Occipital lobe (tissue), 1 donor: ENCODE measurements at regions not wholly inside any gene's neighbourhood (a gene's known extent, or its start where the extent isn't known, plus 50 kb on each side); places are given as distances from the start of the nearest gene placed in this dataset.
"Not testable (repeated sequence)": the region's sequence is repeated elsewhere in the genome, so short reads cannot be mapped to it uniquely, and the experiment has no call there.

Source experiments
- DNase-seq: peaks from one replicate; lab custom pipeline; 2025; lab: John Stamatoyannopoulos, UW

DNA sequence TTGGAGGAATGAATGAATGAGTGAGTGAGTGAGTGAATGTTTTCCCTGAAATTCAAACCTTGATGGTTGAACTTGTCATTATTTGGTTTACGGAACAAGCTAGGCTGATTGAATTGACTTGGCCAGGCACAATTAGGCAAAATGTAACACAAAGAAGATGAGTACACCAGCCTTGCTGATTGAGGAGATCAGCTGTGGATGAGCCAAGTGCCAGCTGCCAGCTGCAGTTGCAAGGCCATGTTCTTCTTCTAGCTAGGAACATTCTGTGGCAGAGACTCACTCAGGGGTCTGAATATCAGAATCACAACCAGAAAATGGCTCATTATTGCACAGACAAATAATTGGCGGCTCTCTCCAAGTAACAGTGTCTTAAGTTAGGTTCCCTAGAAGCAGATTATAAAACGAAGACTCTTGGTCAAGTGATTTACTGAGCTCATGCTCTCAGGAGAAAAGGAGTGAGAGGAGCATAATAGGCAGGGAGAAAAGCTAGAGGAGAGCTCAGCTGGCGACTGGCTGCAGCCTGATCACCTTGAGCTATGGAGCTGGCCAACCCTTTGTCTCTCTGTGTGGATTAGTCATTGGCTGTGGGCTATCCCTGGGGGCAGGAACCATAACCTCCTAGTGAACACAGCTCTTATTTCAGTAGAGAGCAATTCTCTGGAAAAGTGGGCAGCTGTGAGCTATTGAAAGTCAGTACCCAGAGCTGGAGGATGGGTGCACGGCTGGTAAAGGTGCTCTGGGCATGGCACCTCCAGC is 225.3 kb upstream of the SERP2 start:
- DNase-seq: no peak

DNA sequence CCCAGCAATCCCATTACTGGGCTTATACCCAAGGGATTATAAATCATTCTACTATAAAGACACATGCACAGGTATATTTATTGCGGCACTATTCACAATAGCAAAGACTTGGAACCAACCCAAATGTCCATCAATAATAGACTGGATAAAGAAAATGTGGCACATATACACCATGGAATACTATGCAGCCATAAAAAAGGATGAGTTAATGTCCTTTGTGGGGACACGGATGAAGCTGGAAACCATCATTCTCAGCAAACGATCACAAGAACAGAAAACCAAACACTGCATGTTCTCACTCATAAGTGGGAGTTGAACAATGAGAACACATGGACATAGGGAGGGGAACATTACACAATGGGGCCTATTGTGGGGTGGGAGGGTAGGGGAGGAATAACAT is 224.4 kb upstream of the SERP2 start:
- DNase-seq: not testable (repeated sequence)

GRCh38 chr13:44149821-44150220 is 223.8 kb upstream of the SERP2 start:
- DNase-seq: no peak

GRCh38 chr13:44151474-44151873 is 222.2 kb upstream of the SERP2 start:
- no peak for DNase-seq

DNA sequence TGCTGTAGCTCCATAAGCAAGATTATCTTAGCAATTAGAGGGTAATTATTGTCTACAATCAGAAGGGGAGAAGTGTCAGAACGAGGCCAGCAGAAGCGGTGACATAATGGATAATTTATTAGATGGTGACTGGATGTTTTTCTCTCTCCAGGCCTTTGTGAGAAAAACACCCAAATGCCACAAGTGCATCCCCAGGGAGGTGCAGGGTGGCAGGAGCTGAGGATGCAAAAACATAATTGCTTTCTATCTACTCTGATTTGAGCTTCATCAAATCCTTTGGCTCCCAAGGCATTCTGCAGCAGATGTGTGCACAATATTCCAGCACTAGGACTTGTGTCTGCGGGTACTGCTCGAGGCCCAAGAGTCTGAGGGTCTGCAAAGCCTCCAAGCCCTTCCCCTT is 220.1 kb upstream of the SERP2 start:
- no peak for DNase-seq

GRCh38 chr13:44155422-44156293 is 218.0 kb upstream of the SERP2 start:
- peak; percentile 44 for DNase-seq

DNA sequence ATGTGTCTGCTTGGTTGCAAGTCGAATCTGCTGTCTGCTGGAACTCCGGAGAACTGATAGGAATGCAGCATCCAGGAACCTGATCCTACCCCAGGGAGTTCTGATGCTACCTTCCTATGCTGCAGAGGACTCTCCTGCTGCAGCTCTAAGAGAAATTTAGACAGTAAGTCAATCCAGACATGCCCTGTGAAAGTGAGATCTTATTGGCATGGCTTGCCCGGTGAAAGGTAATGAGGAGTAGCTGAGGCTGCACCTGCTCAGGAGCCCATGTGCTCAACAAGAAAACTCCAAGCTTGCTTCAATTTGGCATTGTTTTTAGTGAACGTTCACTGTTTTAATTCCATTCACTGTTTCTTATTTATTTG is 217.3 kb upstream of the SERP2 start:
- DNase-seq: no peak

DNA sequence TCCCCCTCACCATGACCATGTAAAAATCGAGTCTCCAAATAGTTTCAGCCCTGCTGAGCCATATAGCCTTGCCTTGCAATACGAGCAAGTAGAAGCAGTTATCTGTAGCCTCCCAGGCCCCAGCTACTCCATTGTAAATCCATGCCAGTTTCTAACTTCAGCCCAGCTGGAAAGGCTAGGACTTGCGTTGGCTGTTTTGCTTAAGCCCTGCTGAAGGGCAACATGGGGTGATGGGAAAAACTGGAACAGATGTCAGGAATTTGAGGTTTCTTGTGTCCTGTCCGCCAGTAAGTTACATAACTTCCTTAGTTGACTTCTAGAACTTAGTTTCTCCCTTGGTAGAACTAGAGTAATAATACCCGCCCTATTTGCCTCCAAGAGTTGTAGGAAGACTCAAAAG is 216.0 kb upstream of the SERP2 start:
- no peak for DNase-seq

- no peak for DNase-seq
Measured at GRCh38 chr13:44158098-44158521, 215.5 kb upstream of the SERP2 start.

DNA sequence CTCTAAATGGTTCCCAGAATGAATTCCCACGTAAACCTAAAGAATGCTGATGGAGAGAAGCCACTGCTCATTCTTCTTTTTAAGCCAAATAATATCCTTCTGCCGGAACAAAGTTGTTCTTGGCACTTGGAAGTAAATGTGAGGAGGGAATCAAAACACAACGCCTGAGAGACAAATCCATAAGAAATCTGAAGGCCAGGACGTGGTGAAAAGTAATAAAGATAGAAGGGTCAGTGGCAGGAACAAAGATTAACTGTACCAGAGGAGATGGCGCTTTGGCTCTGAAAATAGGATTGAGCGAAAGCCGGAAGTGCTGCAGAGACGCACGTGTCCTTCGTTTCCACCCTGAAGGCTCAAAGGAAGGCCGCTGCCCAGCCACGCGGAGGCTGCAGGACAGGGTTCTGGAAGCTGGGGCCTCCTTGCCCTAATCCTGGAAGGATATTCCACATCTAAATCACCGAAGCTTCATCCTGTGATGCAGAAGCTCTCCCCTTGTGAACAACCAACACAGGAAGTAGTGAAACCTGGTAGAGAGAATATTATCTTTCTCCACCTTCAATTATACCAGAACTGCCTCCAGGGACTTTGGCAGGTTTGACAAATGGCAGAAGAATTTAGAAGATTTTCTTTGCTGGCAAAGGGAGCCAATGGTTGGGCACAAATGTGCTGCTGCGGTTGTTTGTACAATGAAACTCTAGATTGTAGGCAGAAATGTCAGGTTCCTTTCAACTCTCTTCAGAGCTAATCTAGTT is 214.6 kb upstream of the SERP2 start:
- no peak for DNase-seq

DNA sequence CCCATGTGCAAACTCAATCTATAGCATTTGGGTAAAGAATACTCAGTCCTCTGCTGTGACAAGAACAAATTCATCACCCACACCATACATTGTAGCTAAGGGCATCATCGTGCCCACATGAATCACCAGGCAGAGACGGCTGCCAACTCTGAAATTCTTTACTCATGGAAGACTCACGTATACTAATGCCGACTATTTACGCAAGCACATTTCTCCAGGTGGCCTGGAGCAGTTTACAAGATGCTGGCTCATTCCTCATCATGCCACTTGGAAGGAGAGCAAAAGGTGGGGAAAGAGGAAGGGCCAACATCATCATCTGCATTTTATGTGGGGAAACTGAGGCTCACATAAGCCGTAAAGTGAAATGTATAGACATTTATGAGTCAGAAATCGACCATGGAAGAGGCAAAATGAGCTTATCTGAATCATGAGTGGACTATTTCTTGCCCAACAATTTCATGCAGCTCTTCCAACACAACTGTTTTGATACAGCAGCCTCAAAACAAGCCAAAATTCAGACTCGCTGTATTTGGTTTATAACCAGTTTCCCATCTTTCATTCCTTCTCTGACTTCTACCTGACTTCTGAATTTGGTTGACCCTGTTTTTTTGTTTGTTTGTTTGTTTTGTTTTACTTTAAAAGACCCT is 213.9 kb upstream of the SERP2 start:
- peak; percentile 19 for DNase-seq

- DNase-seq: peak; percentile 82
Measured at GRCh38 chr13:44160591-44161191, 212.9 kb upstream of the SERP2 start.

GRCh38 chr13:44163108-44163507 is 210.5 kb upstream of the SERP2 start:
- DNase-seq: no peak

- DNase-seq: no peak
Measured at GRCh38 chr13:44165221-44165888, 208.3 kb upstream of the SERP2 start.

- DNase-seq: no peak
Measured at GRCh38 chr13:44165889-44166496, 207.6 kb upstream of the SERP2 start.

DNA sequence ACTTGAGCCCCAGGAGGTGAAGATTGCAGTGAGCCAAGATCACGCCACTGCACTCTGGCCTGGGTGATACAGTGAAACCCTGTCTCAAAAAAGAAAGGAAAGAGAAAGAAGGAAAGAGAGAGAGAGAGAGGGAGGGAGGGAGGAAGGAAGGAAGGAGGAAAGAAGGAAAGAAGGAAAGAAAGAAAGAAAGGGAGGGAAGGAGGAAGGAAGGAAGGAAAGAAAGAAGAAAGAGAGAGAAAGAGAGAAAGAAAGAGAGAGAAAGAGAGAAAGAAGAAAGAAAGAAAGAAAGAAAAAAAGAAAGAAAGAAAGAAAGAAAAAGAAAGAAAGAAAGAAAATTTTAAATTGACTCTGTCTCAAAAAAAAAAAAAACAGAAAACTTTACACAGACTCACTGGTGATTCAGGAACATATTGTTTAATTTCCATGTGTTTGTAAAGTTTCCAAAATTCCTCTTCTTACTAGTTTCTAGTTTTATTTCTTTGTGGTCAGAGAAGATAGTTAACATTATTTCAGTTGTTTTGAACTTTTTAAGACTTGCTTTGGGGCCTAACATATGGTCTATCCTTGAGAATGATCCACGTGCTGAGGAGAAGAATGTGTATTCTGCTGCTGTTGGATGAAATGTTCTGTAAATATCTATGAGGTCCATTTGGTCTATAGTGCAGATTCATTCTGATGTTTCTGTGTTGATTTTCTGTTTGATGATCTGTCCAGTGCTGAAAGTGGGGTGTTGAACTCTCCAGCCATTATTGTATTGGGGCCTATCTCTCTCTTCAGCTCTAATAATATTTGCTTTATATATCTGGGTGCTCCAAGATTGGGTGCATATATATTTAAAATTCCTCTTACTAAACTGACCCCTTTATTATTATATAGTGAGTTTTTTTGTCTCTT is 204.4 kb upstream of the SERP2 start:
- no peak for DNase-seq

DNA sequence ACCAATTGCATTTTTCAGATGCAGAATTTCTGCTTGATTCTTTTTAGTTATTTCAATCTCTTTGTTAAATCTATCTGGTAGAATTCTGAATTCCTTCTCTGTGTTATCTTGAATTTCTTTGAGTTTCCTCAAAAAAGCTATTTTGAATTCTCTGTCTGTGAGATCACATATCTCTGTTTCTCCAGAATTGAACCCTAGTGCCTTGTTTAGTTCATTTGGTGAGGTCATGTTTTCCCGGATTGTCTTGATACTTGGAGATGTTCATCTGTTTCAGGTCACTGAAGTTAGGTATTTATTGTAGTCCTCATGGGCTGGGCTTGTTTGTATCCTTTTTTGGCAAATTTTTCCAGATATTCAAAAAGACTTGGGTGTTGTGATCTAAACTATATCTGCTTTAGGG is 202.9 kb upstream of the SERP2 start:
- DNase-seq: no peak

GRCh38 chr13:44171156-44171555 is 202.5 kb upstream of the SERP2 start:
- DNase-seq: no peak

- DNase-seq: no peak
Measured at GRCh38 chr13:44171861-44172260, 201.8 kb upstream of the SERP2 start.
